ENCODE measurements at regions not wholly inside any gene's neighbourhood (a gene's known extent, or its start where the extent isn't known, plus 50 kb on each side); places are given as distances from the start of the nearest gene placed in this dataset.

DNA sequence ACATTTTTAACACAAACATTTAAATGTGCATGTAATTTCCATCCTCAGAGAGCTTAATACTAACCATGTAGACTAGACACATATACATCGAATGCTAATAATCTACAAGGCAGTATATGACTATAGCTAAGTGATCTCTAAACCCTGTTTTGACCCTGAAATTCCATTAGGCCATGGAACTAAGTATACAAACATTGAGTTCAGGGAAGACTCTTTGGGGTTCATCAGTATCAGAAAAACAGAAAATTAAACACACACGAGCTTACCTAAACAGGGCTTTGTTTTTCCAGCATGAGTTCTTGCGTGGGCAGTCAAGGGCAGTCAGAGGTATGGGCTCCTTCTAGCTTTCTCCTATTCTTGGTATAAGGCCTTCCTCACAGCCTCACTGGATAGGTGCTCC, 106.0 kb upstream of the COPS8 start (continued):
- TF ChIP-seq ADNP (CRISPR knock-in tag; IDR thresholded peaks at IDR 0.05) (no peak), BCL6 (CRISPR knock-in tag; IDR thresholded peaks at IDR 0.05) (no peak), ZNF337 (CRISPR knock-in tag; IDR thresholded peaks at IDR 0.05; ENCODE audit: borderline replicate concordance, low read depth) (no peak), SP1 (IDR thresholded peaks at IDR 0.05) (no peak), SP1 (CRISPR knock-in tag; IDR thresholded peaks at IDR 0.05) (no peak), ZFP1 (CRISPR knock-in tag; IDR thresholded peaks at IDR 0.05) (no peak), MYNN (CRISPR knock-in tag; IDR thresholded peaks at IDR 0.05; ENCODE audit: low read depth) (no peak), ARID5B (CRISPR knock-in tag; IDR thresholded peaks at IDR 0.05) (peak; percentile 73), ZNF570 (CRISPR knock-in tag; IDR thresholded peaks at IDR 0.05; ENCODE audit: borderline replicate concordance) (no peak), MED1 (CRISPR knock-in tag; IDR thresholded peaks at IDR 0.05) (peak; percentile 72), HMG20B (CRISPR knock-in tag; conservative IDR thresholded peaks at IDR 0.05) (no peak), ZEB1 (IDR thresholded peaks at IDR 0.05; ENCODE audit: insufficient replicate concordance, low read depth) (no peak), ZSCAN21 (CRISPR knock-in tag; IDR thresholded peaks at IDR 0.05; ENCODE audit: borderline replicate concordance) (no peak), ZNF619 (CRISPR knock-in tag; IDR thresholded peaks at IDR 0.05) (no peak), ZNF136 (CRISPR knock-in tag; IDR thresholded peaks at IDR 0.05; ENCODE audit: low read depth) (no peak), ZBTB34 (CRISPR knock-in tag; IDR thresholded peaks at IDR 0.05) (no peak), ELF3 (CRISPR knock-in tag; IDR thresholded peaks at IDR 0.05) (peak; percentile 57; the same call in 1 of the 2 replicates), ZNF879 (CRISPR knock-in tag; IDR thresholded peaks at IDR 0.05) (no peak), MED8 (CRISPR knock-in tag; IDR thresholded peaks at IDR 0.05; ENCODE audit: insufficient replicate concordance) (no peak)
- TF ChIP-seq, protein P1, sequence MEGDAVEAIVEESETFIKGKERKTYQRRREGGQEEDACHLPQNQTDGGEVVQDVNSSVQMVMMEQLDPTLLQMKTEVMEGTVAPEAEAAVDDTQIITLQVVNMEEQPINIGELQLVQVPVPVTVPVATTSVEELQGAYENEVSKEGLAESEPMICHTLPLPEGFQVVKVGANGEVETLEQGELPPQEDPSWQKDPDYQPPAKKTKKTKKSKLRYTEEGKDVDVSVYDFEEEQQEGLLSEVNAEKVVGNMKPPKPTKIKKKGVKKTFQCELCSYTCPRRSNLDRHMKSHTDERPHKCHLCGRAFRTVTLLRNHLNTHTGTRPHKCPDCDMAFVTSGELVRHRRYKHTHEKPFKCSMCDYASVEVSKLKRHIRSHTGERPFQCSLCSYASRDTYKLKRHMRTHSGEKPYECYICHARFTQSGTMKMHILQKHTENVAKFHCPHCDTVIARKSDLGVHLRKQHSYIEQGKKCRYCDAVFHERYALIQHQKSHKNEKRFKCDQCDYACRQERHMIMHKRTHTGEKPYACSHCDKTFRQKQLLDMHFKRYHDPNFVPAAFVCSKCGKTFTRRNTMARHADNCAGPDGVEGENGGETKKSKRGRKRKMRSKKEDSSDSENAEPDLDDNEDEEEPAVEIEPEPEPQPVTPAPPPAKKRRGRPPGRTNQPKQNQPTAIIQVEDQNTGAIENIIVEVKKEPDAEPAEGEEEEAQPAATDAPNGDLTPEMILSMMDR (CRISPR knock-in tag; IDR thresholded peaks at IDR 0.05) = no peak
- TF ChIP-seq, protein P2, sequence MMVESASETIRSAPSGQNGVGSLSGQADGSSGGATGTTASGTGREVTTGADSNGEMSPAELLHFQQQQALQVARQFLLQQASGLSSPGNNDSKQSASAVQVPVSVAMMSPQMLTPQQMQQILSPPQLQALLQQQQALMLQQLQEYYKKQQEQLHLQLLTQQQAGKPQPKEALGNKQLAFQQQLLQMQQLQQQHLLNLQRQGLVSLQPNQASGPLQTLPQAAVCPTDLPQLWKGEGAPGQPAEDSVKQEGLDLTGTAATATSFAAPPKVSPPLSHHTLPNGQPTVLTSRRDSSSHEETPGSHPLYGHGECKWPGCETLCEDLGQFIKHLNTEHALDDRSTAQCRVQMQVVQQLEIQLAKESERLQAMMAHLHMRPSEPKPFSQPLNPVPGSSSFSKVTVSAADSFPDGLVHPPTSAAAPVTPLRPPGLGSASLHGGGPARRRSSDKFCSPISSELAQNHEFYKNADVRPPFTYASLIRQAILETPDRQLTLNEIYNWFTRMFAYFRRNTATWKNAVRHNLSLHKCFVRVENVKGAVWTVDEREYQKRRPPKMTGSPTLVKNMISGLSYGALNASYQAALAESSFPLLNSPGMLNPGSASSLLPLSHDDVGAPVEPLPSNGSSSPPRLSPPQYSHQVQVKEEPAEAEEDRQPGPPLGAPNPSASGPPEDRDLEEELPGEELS (CRISPR knock-in tag; IDR thresholded peaks at IDR 0.05) = 0 out of 2 replicates have a peak, but pooled peaks have one; percentile 16
- TF ChIP-seq, protein P3, sequence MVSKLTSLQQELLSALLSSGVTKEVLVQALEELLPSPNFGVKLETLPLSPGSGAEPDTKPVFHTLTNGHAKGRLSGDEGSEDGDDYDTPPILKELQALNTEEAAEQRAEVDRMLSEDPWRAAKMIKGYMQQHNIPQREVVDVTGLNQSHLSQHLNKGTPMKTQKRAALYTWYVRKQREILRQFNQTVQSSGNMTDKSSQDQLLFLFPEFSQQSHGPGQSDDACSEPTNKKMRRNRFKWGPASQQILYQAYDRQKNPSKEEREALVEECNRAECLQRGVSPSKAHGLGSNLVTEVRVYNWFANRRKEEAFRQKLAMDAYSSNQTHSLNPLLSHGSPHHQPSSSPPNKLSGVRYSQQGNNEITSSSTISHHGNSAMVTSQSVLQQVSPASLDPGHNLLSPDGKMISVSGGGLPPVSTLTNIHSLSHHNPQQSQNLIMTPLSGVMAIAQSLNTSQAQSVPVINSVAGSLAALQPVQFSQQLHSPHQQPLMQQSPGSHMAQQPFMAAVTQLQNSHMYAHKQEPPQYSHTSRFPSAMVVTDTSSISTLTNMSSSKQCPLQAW (CRISPR knock-in tag; IDR thresholded peaks at IDR 0.05) = peak; percentile 43; the same call in 1 of the 2 replicates

Data from HepG2 (cell line).